ENCODE measurements at regions not wholly inside any gene's neighbourhood (a gene's known extent, or its start where the extent isn't known, plus 50 kb on each side); places are given as distances from the start of the nearest gene placed in this dataset.

DNA sequence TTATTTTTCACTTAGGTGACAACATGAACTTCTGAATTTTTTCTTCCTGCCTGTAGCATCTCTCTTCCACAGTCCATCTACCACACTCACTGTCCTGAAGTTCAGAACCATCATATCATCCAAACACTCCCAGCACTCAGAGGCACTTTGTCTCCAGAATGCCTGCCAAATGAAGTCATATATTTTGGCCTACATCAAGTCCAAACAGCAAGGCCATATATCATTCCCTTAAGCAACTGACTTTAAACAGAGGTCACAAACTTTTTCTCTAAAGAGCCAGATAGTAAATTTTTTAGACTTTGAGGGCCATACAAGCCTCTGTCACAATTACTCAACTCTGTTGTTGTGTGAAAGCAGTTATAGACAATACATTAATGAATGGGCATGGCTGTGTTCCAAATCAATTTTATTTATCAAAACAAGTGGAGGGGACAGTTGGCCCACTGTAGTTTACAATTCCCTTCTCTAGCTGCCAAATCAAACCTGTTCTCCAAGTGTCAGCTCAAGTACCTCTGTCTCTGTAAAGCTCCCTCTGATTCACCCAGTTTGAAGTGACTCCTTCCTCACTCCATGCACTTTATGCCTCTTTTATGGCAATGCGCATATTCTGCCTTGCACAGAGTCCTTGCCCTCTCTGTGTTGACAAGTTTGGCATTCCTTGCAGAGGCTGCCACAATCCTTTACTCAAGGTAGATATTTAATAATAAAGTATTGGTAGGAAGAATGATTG is 305.7 kb downstream of the FZD1 start:
- no peaks in the 10 kb centered on the region for H3K9me3 Mint-ChIP-seq (ENCODE audit: insufficient read depth)
- H3K27ac Mint-ChIP-seq: no peak overlapping the region
- Histone ChIP-seq H3K4me1 (ENCODE audit: control insufficient read depth in 2 of 2, insufficient read depth in 2 of 2, low read length in 2 of 2) (no peaks in the 10 kb centered on the region), H3K79me2 (ENCODE audit: control insufficient read depth, insufficient read depth, low read length) (no peaks in the 10 kb centered on the region), H3K9me3 (ENCODE audit: control extremely low read depth in 1 of 3, control insufficient read depth in 2 of 3, insufficient read depth in 1 of 3, low read length in 2 of 3) (no peaks in the 10 kb centered on the region), H3K27ac (ENCODE audit: low read length in 2 of 2) (no peak overlapping the region), H4K20me1 (ENCODE audit: control insufficient read depth, insufficient read depth, low read length, poor library complexity, severe bottlenecking) (no peaks in the 10 kb centered on the region), H3K4me2 (replicated peaks; ENCODE audit: low read depth, low read length, poor library complexity, severe bottlenecking) (no peak overlapping the region), H3K36me3 (replicated peaks in 1 of 2; ENCODE audit: control extremely low read depth in 1 of 2, control insufficient read depth in 1 of 2, extremely low read depth in 1 of 2, insufficient read depth in 2 of 2, low read length in 1 of 2) (no peaks in the 10 kb centered on the region), H3K9ac (ENCODE audit: low read length) (no peak overlapping the region), H2AFZ (ENCODE audit: insufficient read depth, low read depth, low read length, poor library complexity, severe bottlenecking) (no peak overlapping the region), H3K4me3 (ENCODE audit: control extremely low read depth in 1 of 5, extremely low read depth in 1 of 5, insufficient read depth in 1 of 5, low read depth in 2 of 5, low read length in 4 of 5) (no peak overlapping the region), H3K27me3 (replicated peaks in 1 of 4; ENCODE audit: control extremely low read depth in 1 of 4, control insufficient read depth in 3 of 4, insufficient read depth in 4 of 4, low read length in 3 of 4) (no peaks in the 10 kb centered on the region)
- TF ChIP-seq CTCF (IDR thresholded peaks at IDR 0.05) (no peak), EZH2 (IDR thresholded peaks at IDR 0.05; ENCODE audit: borderline replicate concordance, insufficient read depth, low read depth, low read length, poor library complexity, severe bottlenecking) (no peak)
- no peak overlapping the region for H3K4me3 Mint-ChIP-seq
- ChIA-PET POLR2A (no interaction called here), CTCF (no interaction called here)
- DNase-seq (no peak), ATAC-seq (ENCODE audit: low read depth) (no peak)
- no peaks in the 10 kb centered on the region for H3K4me1 Mint-ChIP-seq
- WGBS (ENCODE audit: insufficient coverage): no CpG with 5 or more reads among the region's 1 CpG
- H3K27me3 Mint-ChIP-seq: peaks cover 3% of the 10 kb centered on the region
- intact Hi-C loops (cut with micrococcal nuclease): no loop called here

DNA sequence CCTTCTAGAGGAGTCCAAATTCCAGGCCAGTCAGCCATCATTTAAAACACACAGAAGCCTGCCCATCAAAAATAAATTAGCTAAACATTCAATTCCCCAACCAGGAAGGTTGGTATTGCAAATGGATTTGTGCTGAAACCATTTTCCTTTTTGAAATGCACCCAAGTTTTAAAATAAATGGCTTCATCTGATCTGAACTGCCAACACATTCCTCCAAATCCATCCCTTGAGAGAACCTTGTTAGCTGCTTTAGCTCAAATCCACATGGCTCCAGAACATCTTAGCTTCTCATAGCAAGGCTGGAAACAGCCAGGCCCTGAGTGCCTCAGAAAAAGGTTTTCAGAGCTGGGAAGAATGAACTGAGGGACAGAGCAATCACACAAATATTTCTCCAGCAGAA is 306.3 kb downstream of the FZD1 start:
- no peak for TF ChIP-seq CTCF (IDR thresholded peaks at IDR 0.05)
- TF ChIP-seq EZH2 (IDR thresholded peaks at IDR 0.05; ENCODE audit: borderline replicate concordance, insufficient read depth, low read depth, low read length, poor library complexity, severe bottlenecking): no peak
- H3K27me3 ChIP-seq (replicated peaks in 1 of 4; ENCODE audit: control extremely low read depth in 1 of 4, control insufficient read depth in 3 of 4, insufficient read depth in 4 of 4, low read length in 3 of 4): no peaks in the 10 kb centered on the region
- H4K20me1 ChIP-seq (ENCODE audit: control insufficient read depth, insufficient read depth, low read length, poor library complexity, severe bottlenecking): no peaks in the 10 kb centered on the region
- ChIA-PET POLR2A (no interaction called here), CTCF (no interaction called here)
- no peak for DNase-seq
- H3K4me3 ChIP-seq (ENCODE audit: control extremely low read depth in 1 of 5, extremely low read depth in 1 of 5, insufficient read depth in 1 of 5, low read depth in 2 of 5, low read length in 4 of 5): no peak overlapping the region
- no peaks in the 10 kb centered on the region for H3K9me3 ChIP-seq (ENCODE audit: control extremely low read depth in 1 of 3, control insufficient read depth in 2 of 3, insufficient read depth in 1 of 3, low read length in 2 of 3)
- intact Hi-C loops (cut with micrococcal nuclease): no loop called here
- Mint-ChIP-seq H3K4me3 (no peak overlapping the region), H3K27ac (no peak overlapping the region), H3K4me1 (no peaks in the 10 kb centered on the region), H3K27me3 (peaks cover 3% of the 10 kb centered on the region), H3K9me3 (ENCODE audit: insufficient read depth) (no peaks in the 10 kb centered on the region)
- H3K4me2 ChIP-seq (replicated peaks; ENCODE audit: low read depth, low read length, poor library complexity, severe bottlenecking): no peak overlapping the region
- no peak overlapping the region for H3K9ac ChIP-seq (ENCODE audit: low read length)
- no peaks in the 10 kb centered on the region for H3K36me3 ChIP-seq (replicated peaks in 1 of 2; ENCODE audit: control extremely low read depth in 1 of 2, control insufficient read depth in 1 of 2, extremely low read depth in 1 of 2, insufficient read depth in 2 of 2, low read length in 1 of 2)
- no peak overlapping the region for H3K27ac ChIP-seq (ENCODE audit: low read length in 2 of 2)
- no peaks in the 10 kb centered on the region for H3K79me2 ChIP-seq (ENCODE audit: control insufficient read depth, insufficient read depth, low read length)
- no peak overlapping the region for H2AFZ ChIP-seq (ENCODE audit: insufficient read depth, low read depth, low read length, poor library complexity, severe bottlenecking)
- H3K4me1 ChIP-seq (ENCODE audit: control insufficient read depth in 2 of 2, insufficient read depth in 2 of 2, low read length in 2 of 2): no peaks in the 10 kb centered on the region
- no peak for ATAC-seq (ENCODE audit: low read depth)
